ENCODE measurements at regions not wholly inside any gene's neighbourhood (a gene's known extent, or its start where the extent isn't known, plus 50 kb on each side); places are given as distances from the start of the nearest gene placed in this dataset.

- Histone ChIP-seq H3K4me3 (no peak overlapping the region), H2AFZ (replicated peaks) (no peak overlapping the region), H4K20me1 (ENCODE audit: low read depth) (no peaks in the 10 kb centered on the region), H3K79me2 (ENCODE audit: low read depth) (no peaks in the 10 kb centered on the region), H3K27ac (no peak overlapping the region), H3K36me3 (no peaks in the 10 kb centered on the region), H3K9ac (no peak overlapping the region), H3K27me3 (no peaks in the 10 kb centered on the region), H3K4me2 (no peak overlapping the region), H3K9me3 (ENCODE audit: low read depth) (no peaks in the 10 kb centered on the region), H3F3A (ENCODE audit: low read depth) (no peaks in the 10 kb centered on the region), H3K4me1 (no peaks in the 10 kb centered on the region)
- no peak for DNase-seq (ENCODE audit: low spot score)
- no peak for TF ChIP-seq EZH2phosphoT487 (IDR thresholded peaks at IDR 0.05)
- TF ChIP-seq EZH2 (IDR thresholded peaks at IDR 0.05), result no peak
- no peak for TF ChIP-seq CTCF (IDR thresholded peaks at IDR 0.05)
- Mint-ChIP-seq H3K27me3 (ENCODE audit: insufficient read depth, low read depth) (no peaks in the 10 kb centered on the region), H3K9me3 (no peaks in the 10 kb centered on the region), H3K36me3 (no peaks in the 10 kb centered on the region), H3K4me1 (no peaks in the 10 kb centered on the region), H3K27ac (no peak overlapping the region), H3K4me3 (no peak overlapping the region)
Measured at GRCh38 chr3:159244933-159245332, 443.1 kb downstream of the MFSD1 start.

DNA sequence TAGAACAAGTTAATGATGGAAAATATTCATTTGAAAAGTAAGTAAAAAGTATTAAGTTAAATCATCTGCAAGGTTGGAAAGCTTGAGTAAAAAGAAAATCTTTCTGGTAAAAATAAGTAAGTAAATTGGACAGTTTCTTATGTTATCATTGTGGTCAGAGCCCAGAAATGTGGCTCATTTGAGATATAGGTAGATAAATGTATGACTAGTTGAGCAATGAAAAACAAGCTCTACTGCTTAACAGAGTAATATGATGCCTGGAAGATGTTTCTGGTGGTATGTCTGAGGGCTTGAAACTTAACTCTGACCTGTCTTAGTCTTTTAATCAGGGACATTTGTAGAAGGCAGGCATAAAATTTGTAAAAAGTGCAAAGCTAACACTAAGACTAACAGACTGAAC lies 444.0 kb downstream of the MFSD1 start:
- no peak overlapping the region for H3K4me2 ChIP-seq
- H3F3A ChIP-seq (ENCODE audit: low read depth), result no peaks in the 10 kb centered on the region
- TF ChIP-seq CTCF (IDR thresholded peaks at IDR 0.05) (no peak), EZH2phosphoT487 (IDR thresholded peaks at IDR 0.05) (no peak), EZH2 (IDR thresholded peaks at IDR 0.05) (no peak)
- H3K27me3 ChIP-seq, result no peaks in the 10 kb centered on the region
- no peaks in the 10 kb centered on the region for H4K20me1 ChIP-seq (ENCODE audit: low read depth)
- Mint-ChIP-seq H3K9me3 (no peaks in the 10 kb centered on the region), H3K4me3 (no peak overlapping the region), H3K4me1 (no peaks in the 10 kb centered on the region), H3K36me3 (no peaks in the 10 kb centered on the region), H3K27me3 (ENCODE audit: insufficient read depth, low read depth) (no peaks in the 10 kb centered on the region), H3K27ac (no peak overlapping the region)
- no peak for DNase-seq (ENCODE audit: low spot score)
- H3K9me3 ChIP-seq (ENCODE audit: low read depth), result no peaks in the 10 kb centered on the region
- no peak overlapping the region for H3K9ac ChIP-seq
- no peak overlapping the region for H3K4me3 ChIP-seq
- H3K79me2 ChIP-seq (ENCODE audit: low read depth), result no peaks in the 10 kb centered on the region
- H2AFZ ChIP-seq (replicated peaks), result no peak overlapping the region
- no peaks in the 10 kb centered on the region for H3K4me1 ChIP-seq
- no peak overlapping the region for H3K27ac ChIP-seq
- no peaks in the 10 kb centered on the region for H3K36me3 ChIP-seq

DNA sequence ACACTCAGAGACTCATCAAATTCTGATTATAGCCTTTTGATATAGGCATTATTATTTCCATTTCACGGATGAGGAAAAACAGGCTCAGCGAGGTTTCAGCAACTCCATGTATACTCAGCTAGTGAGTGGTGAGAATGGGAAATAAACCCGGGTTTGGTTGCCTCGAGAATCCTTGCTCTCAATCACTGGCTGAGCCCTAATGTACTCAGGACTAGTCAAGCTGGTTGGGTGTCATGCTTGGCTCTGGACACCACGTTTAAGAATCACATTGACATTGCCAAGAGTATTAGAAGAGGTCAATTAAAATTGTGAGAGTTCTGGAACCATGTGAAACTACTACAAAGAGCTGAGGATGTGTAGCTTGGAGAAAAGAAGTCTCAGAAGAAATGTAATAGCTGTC lies 444.5 kb downstream of the MFSD1 start:
- no peaks in the 10 kb centered on the region for H3K9me3 Mint-ChIP-seq
- Histone ChIP-seq H3K4me2 (no peak overlapping the region), H3K36me3 (no peaks in the 10 kb centered on the region)

More for the DNA sequence above, 444.5 kb downstream of the MFSD1 start:
- TF ChIP-seq EZH2phosphoT487 (IDR thresholded peaks at IDR 0.05), result no peak
- no peak for TF ChIP-seq EZH2 (IDR thresholded peaks at IDR 0.05)
- no peak for TF ChIP-seq CTCF (IDR thresholded peaks at IDR 0.05)
- Mint-ChIP-seq H3K4me3 (no peak overlapping the region), H3K27ac (no peak overlapping the region), H3K4me1 (no peaks in the 10 kb centered on the region), H3K36me3 (no peaks in the 10 kb centered on the region), H3K27me3 (ENCODE audit: insufficient read depth, low read depth) (no peaks in the 10 kb centered on the region)
- H3K4me3 ChIP-seq, result no peak overlapping the region
- H3F3A ChIP-seq (ENCODE audit: low read depth), result no peaks in the 10 kb centered on the region
- H3K27ac ChIP-seq, result no peak overlapping the region
- H3K79me2 ChIP-seq (ENCODE audit: low read depth), result no peaks in the 10 kb centered on the region
- H3K9ac ChIP-seq, result no peak overlapping the region
- no peaks in the 10 kb centered on the region for H3K4me1 ChIP-seq
- no peak overlapping the region for H2AFZ ChIP-seq (replicated peaks)
- no peaks in the 10 kb centered on the region for H3K9me3 ChIP-seq (ENCODE audit: low read depth)
- no peaks in the 10 kb centered on the region for H4K20me1 ChIP-seq (ENCODE audit: low read depth)
- no peak for DNase-seq (ENCODE audit: low spot score)
- H3K27me3 ChIP-seq, result no peaks in the 10 kb centered on the region
